H4 (cell line): ENCODE measurements at regions not wholly inside any gene's neighbourhood (a gene's known extent, or its start where the extent isn't known, plus 50 kb on each side); places are given as distances from the start of the nearest gene placed in this dataset.
A peak's percentile ranks its signal among the peaks of the same experiment; 100 is the strongest.

Experiments used
- DNase-seq: peaks from one replicate; pipeline ENCODE4 v3.0.0-alpha.2; 2015; ENCODE audit warnings: low spot score

- no peak for DNase-seq
These were observed 137.0 kb downstream of the PLPP3 start for GRCh38 chr1:56442290-56442877.

- DNase-seq, result no peak
These were observed 137.8 kb downstream of the PLPP3 start for GRCh38 chr1:56441601-56442000.

- no peak for DNase-seq
These were observed 139.6 kb downstream of the PLPP3 start for GRCh38 chr1:56439610-56440264.

- no peak for DNase-seq
These were observed 140.3 kb downstream of the PLPP3 start for GRCh38 chr1:56438901-56439551.

- DNase-seq, result no peak
These were observed 141.4 kb downstream of the PLPP3 start for GRCh38 chr1:56437959-56438358.

DNA sequence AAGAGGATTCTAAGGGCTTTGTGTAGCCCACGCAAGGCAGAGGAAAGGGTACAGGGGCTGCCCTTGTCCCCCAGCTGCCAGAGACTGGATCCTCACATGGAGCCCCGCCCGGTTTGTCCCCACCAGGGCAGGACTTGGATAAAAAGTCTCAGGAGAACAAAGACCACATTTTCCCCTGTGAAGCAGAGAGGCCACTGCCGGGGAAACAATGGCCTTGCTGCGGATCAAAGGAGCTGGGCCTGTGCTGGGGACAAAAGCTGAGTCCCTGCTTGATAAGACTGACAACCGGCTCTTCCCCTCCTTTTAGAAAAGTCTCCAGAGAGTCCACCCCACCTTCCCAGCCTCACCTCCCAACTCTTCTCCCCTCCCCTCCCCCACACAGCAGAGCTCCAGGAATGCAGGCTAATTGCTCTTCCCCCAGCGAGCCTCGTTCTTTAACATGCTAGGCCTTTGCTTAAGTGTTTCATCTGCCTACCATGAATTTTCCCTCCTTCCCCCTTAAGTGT, 142.4 kb downstream of the PLPP3 start:
- DNase-seq, result no peak

DNA sequence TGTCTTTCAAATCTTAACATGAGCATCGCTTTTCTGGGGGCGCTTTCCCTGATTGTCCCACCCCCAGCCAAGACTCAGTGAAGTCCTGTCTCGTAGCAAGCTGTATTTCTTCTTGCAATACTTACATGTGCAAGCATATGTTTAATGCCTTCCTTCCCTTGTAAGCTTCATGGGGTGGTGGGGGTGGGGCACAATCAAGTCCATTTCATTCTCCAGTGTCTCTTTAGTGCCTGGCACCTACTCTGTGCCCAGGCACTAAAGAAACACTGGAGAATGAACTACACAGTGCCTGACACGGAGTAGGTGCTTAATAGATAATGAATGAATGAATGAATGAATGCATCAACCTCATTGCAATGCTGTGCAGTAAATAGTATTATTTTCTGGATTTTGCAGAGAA, 143.1 kb downstream of the PLPP3 start:
- DNase-seq, result no peak

DNA sequence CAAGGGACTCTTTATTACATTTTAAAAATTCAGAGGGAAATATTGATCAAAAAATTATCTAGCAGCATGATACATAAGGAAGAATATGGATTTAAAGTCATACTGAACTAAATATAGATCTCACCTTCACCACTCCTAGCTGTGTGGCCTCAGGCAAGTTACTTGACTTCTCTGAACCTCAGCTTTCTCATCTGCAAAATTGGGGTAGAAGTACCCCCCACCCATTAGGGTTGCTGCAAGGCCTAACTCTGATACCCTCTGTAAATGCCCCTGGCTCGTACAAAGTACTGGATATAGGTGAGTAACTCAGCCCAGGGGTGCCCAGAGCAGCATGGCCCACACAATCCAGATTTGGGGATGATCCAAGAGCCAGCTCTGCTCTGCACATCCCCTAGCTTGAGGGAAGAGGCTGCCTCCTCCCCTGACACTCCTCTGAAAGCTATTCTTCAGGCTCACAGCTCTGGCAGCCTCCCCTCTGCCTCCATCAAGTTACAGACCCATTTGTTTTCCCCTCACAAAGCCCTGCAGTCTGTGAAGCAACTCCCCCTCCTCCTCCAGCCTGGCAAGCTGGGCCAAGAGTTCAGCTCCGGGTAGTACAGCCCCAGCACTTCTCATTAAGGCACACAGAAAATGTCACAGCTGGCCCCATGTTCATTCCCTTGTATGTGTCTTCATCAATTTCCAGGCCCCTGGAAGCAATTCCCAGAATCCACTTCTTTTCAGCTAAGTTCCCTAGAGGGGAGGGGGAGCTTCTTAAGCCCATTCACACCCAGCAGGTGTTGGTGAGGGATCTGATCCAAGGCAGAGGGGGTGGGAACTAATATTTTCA, 143.7 kb downstream of the PLPP3 start:
- no peak for DNase-seq

GRCh38 chr1:56434740-56435139, 144.6 kb downstream of the PLPP3 start:
- DNase-seq, result no peak

DNA sequence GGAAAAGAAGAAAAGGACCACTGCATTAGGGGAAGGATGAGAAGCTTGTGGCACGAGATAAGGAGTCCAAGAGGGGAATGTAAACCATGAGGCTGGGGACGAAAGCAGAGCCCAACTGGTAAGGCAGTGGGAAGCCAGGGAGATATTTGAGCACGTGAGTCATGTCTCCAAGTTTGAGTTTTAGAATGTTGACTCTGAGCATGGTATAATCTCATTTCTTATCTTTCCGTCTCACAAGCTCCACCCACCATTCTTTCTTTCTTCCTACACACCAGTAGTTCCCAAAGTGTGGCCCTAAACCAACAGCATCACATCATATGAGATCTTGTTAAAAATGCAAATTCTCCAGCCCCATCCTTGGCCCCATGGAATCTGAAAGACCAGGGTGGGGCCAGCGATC, 145.3 kb downstream of the PLPP3 start:
- no peak for DNase-seq

DNA sequence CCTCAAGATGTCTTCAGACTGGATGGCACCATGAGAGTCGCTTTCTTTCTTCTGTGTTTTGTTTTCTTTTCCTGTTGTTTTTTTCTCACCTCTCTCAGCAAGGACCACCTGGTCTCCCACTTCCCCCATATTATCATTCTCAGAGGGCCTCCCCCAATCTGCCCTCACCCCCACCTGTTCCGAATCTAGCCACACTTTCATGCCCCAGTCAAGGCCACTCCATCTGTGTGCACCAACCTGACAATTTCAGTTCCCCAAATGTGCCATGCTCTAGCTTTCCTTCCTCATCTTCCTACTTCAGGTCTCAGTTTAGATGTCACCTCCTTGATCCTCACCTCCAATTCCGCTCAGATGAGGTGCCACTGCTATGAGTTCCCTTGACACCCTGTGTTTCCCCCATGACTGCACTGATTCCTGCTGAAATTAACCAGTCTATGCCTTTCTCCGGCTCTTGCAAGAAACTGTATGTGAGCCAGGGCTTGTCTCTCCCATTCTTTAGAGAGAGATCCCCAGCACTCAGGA, 146.2 kb downstream of the PLPP3 start:
- no peak for DNase-seq

GRCh38 chr1:56432166-56432971, 147.0 kb downstream of the PLPP3 start:
- DNase-seq, result no peak

DNA sequence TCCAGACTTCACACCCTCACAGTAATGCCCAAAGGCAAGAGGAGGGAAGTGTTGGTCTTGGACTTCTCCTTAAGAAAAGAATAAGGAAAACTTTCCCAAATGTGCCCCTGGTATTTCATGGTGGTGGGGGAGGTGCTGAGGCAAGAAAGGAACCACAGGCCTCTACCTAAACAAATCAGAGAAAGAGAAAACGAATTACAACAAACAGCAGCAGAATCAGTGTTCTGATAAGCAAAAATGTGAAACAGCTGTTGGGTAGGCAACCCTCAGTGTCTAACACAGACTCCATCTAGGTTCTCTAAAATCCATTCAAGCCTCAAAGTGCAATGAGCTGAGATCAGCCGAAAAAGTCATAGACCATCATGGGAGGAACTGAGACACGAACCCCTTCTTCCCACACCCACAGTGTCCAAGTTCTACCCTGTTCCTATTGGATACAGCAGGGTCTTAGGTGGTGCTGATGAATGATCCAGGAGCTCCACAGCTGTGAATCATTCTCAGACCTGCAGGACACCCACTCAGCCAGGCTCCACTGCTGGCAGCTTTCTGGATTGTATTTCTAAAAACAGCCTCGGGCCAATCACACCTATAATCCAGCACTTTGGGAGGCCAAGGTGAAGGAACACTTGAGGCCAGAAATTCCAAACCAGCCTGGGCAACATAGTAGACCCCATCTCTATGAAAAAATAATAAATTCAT, 149.1 kb downstream of the PLPP3 start:
- no peak for DNase-seq

GRCh38 chr1:56429288-56429687, 150.1 kb downstream of the PLPP3 start:
- no peak for DNase-seq

- DNase-seq, result no peak
These were observed 152.6 kb downstream of the PLPP3 start for GRCh38 chr1:56426587-56427381.

DNA sequence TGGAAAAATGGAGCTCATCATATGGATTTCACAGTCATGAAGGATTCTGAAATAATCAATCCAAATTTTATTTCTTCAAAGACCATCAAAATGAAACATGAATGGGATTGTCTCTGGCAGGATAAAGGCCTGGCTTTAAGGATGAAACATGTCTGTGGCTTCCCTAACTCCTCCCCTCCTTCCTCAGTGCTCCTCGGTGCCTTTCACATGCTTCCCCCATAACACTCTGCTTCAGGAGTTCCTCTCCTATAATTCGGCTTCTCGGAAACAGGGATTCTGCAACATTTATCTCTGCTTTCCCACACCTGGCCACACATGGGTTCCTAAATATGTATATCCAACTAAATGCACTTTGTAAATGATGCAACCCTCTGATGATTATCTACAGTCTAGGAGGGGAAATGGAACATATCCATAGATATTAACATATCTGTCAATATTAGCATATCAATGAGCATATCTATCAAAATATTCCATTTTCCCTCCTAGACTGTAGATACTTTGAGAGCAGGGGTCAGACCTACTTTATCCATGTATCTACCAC, 153.8 kb downstream of the PLPP3 start:
- DNase-seq, result no peak

DNA sequence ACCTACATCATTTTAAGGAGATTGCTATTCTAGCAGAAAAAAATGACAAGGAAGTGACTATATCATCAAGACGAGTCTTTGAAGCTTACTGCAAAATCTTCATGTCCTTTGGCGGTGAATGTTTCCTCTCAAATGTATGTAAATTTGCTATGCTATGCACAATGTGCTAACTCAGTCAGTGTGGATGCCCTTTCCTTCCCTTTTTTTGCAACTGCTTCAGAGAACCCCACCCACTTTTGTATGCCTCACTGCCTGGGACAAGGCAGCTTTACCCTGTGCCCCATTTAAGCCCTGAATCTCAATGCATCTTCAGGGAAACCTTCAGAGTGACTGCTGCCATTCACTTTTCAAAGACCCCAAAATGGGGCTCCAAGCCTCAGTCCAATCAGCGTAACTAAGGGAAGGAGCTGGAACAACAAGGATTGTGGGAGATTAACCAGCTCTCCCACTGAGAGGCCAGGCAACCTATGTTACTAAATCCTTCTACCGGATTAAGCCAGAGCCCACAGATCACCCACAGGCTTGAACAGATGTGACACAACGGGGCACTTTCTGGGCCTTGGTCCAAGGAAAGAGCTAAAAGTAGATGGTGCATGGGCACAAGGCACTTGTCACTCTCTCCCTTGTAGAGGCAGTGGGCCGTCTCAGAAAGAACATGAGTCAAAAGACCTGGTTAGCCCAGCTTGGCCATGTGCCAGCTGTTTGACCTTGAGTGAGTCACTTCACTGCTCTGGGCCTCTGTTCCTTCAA, 154.4 kb downstream of the PLPP3 start:
- DNase-seq, result peak; percentile 78

DNA sequence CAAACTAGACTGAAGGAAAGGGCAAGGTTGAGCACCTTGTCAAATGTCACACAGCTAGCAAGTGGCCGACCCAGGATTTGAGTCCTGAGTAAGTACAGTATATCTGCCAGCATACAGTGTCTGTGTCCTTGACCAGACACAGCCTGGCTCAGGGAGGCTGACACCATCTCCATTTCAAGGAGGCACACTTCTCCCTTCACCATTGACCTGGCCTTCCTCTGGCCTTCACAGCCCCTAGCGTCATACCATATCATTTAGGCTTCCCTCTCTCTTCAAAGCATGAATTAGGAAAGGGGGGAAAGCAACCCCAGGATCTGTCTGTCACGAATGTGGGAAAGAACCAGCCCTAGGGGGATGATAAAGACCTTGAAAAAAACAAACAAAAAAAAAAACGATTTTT, 155.6 kb downstream of the PLPP3 start:
- no peak for DNase-seq

DNA sequence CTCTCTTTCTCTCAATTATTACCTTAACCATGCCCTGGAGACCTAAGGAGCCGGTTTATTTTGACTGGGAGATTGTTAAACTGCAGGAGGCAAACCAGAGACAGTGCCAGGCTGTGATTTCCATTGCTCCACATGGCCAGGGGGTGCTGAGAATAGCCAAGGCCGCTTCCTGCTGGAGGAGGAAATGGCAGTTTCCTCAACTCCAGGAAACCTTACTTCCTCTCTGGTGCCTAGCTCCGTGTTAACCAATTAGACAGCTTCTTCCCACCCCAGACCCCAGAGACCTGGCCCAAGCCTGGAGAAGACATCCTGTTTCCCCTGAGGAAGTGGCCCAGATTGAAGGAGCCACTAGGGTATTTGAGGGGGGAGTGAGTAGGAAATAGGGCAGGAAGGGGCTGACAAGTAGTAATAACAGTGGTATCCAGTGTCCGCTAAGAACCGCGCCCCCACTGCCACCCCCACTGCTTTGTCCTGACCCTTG, 161.2 kb downstream of the PLPP3 start:
- DNase-seq, result no peak
